ENCODE measurements at regions not wholly inside any gene's neighbourhood (a gene's known extent, or its start where the extent isn't known, plus 50 kb on each side); places are given as distances from the start of the nearest gene placed in this dataset.

DNA sequence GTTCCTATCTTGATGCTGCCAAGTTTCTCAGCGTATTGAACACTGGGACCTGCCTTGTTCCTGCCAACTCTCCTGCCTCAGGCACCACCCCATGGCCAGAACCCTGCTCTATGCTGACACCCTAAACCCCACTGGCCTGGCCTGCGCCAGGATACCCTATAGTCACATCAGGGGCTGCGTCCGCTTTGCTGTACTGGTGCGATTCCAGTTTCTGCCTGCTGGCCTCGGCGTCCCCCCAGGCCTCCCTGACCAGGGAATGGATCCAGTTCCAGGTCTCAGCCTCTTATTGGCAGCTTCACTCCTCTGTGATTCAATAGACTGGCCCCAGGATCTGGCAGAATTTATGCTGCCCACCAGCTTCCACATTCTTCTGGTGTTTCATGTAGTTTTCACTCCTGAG, 55.0 kb downstream of the GPR6 start:
- ChIA-PET RAD21 (ENCODE audit: unreplicated experiment) (no interaction called here), POLR2A (no interaction called here), CTCF (no interaction called here), SMC1A (ENCODE audit: uncharacterized antibody, unreplicated experiment) (no interaction called here)
- H3K79me2 ChIP-seq (ENCODE audit: control insufficient read depth, insufficient read depth, low read length): no peaks in the 10 kb centered on the region
- in situ Hi-C loops (cut with MboI): no loop called here
- H3K27me3 ChIP-seq (replicated peaks in 1 of 2; ENCODE audit: control insufficient read depth in 2 of 2, insufficient read depth in 2 of 2, low read length in 1 of 2): no peaks in the 10 kb centered on the region
- no peak overlapping the region for H3K27ac ChIP-seq (ENCODE audit: control insufficient read depth, insufficient read depth)
- H3K36me3 ChIP-seq (ENCODE audit: control insufficient read depth in 2 of 2, insufficient read depth in 2 of 2, low read length in 1 of 2): no peaks in the 10 kb centered on the region
- intact Hi-C loops (cut with micrococcal nuclease; ENCODE audit: unreplicated experiment): no loop called here
- TF ChIP-seq, protein P1, sequence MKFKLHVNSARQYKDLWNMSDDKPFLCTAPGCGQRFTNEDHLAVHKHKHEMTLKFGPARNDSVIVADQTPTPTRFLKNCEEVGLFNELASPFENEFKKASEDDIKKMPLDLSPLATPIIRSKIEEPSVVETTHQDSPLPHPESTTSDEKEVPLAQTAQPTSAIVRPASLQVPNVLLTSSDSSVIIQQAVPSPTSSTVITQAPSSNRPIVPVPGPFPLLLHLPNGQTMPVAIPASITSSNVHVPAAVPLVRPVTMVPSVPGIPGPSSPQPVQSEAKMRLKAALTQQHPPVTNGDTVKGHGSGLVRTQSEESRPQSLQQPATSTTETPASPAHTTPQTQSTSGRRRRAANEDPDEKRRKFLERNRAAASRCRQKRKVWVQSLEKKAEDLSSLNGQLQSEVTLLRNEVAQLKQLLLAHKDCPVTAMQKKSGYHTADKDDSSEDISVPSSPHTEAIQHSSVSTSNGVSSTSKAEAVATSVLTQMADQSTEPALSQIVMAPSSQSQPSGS (IDR thresholded peaks at IDR 0.05; ENCODE audit: low read length): no peak
- TF ChIP-seq BACH1 (IDR thresholded peaks at IDR 0.05; ENCODE audit: borderline replicate concordance): no peak
- TF ChIP-seq, protein P2, sequence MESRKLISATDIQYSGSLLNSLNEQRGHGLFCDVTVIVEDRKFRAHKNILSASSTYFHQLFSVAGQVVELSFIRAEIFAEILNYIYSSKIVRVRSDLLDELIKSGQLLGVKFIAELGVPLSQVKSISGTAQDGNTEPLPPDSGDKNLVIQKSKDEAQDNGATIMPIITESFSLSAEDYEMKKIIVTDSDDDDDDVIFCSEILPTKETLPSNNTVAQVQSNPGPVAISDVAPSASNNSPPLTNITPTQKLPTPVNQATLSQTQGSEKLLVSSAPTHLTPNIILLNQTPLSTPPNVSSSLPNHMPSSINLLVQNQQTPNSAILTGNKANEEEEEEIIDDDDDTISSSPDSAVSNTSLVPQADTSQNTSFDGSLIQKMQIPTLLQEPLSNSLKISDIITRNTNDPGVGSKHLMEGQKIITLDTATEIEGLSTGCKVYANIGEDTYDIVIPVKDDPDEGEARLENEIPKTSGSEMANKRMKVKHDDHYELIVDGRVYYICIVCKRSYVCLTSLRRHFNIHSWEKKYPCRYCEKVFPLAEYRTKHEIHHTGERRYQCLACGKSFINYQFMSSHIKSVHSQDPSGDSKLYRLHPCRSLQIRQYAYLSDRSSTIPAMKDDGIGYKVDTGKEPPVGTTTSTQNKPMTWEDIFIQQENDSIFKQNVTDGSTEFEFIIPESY (IDR thresholded peaks at IDR 0.05): no peak
- TF ChIP-seq RELA (IDR thresholded peaks at IDR 0.05; ENCODE audit: borderline replicate concordance, partially characterized antibody): no peak
- no peak for TF ChIP-seq CEBPB (IDR thresholded peaks at IDR 0.05; ENCODE audit: borderline replicate concordance in 1 of 2, low read depth in 2 of 2, low read length in 2 of 2)
- TF ChIP-seq MEF2B (IDR thresholded peaks at IDR 0.05; ENCODE audit: partially characterized antibody, poor library complexity, severe bottlenecking): no peak
- TF ChIP-seq, protein P3, sequence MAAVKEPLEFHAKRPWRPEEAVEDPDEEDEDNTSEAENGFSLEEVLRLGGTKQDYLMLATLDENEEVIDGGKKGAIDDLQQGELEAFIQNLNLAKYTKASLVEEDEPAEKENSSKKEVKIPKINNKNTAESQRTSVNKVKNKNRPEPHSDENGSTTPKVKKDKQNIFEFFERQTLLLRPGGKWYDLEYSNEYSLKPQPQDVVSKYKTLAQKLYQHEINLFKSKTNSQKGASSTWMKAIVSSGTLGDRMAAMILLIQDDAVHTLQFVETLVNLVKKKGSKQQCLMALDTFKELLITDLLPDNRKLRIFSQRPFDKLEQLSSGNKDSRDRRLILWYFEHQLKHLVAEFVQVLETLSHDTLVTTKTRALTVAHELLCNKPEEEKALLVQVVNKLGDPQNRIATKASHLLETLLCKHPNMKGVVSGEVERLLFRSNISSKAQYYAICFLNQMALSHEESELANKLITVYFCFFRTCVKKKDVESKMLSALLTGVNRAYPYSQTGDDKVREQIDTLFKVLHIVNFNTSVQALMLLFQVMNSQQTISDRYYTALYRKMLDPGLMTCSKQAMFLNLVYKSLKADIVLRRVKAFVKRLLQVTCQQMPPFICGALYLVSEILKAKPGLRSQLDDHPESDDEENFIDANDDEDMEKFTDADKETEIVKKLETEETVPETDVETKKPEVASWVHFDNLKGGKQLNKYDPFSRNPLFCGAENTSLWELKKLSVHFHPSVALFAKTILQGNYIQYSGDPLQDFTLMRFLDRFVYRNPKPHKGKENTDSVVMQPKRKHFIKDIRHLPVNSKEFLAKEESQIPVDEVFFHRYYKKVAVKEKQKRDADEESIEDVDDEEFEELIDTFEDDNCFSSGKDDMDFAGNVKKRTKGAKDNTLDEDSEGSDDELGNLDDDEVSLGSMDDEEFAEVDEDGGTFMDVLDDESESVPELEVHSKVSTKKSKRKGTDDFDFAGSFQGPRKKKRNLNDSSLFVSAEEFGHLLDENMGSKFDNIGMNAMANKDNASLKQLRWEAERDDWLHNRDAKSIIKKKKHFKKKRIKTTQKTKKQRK (IDR thresholded peaks at IDR 0.05; ENCODE audit: low read depth, low read length): no peak
- no peak for TF ChIP-seq NBN (IDR thresholded peaks at IDR 0.05)
- TF ChIP-seq PAX8 (IDR thresholded peaks at IDR 0.05): no peak
- no peak for TF ChIP-seq MTA3 (IDR thresholded peaks at IDR 0.05; ENCODE audit: borderline replicate concordance, low read length)
- TF ChIP-seq, protein P4, sequence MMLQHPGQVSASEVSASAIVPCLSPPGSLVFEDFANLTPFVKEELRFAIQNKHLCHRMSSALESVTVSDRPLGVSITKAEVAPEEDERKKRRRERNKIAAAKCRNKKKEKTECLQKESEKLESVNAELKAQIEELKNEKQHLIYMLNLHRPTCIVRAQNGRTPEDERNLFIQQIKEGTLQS (IDR thresholded peaks at IDR 0.05; ENCODE audit: borderline replicate concordance, extremely low read depth, low read depth, low read length): no peak
- TF ChIP-seq NRF1 (conservative IDR thresholded peaks at IDR 0.05; ENCODE audit: low read depth, low read length): no peak
- TF ChIP-seq SMAD1 (IDR thresholded peaks at IDR 0.05; ENCODE audit: low read depth, partially characterized antibody): no peak
- no peak for TF ChIP-seq TCF3 (IDR thresholded peaks at IDR 0.05; ENCODE audit: borderline replicate concordance, insufficient read depth, low read depth, low read length)
- no peak for TF ChIP-seq SREBF2 (IDR thresholded peaks at IDR 0.05; ENCODE audit: low read length)
- no peak overlapping the region for H2AFZ ChIP-seq (ENCODE audit: control insufficient read depth, low read depth, low read length)
- no peaks in the 10 kb centered on the region for H3K4me1 ChIP-seq (ENCODE audit: control insufficient read depth, insufficient read depth, low read length)
- no peaks in the 10 kb centered on the region for H3K9me3 ChIP-seq (replicated peaks; ENCODE audit: control insufficient read depth, insufficient read depth, low read length)
- H3K4me2 ChIP-seq (ENCODE audit: control insufficient read depth, insufficient read depth): no peak overlapping the region
- no peak overlapping the region for H3K9ac ChIP-seq (ENCODE audit: control insufficient read depth, insufficient read depth, low read length)
- DNase-seq (ENCODE audit: low read depth, low spot score): no peak
- H4K20me1 ChIP-seq (ENCODE audit: control insufficient read depth, insufficient read depth): no peaks in the 10 kb centered on the region
- no TSS peak for BruUV-seq (replicated peaks)
- 78% methylated on average over 7 of the region's 7 CpGs for WGBS (ENCODE audit: insufficient coverage, insufficient replicate concordance, low lambda C conversion rate, missing lambda C conversion rate)
- FAIRE-seq: no peak
- no peak overlapping the region for H3K4me3 ChIP-seq
- ATAC-seq: no peak

All from GM12878 (cell line).